ENCODE measurements at regions not wholly inside any gene's neighbourhood (a gene's known extent, or its start where the extent isn't known, plus 50 kb on each side); places are given as distances from the start of the nearest gene placed in this dataset.

GRCh38 chr14:101239065-101239464, 322.2 kb upstream of the DIO3 start:
- TF ChIP-seq CREB1 (CRISPR knock-in tag; IDR thresholded peaks at IDR 0.05; ENCODE audit: low read depth), result no peak
- TF ChIP-seq CTCF (conservative IDR thresholded peaks at IDR 0.05; ENCODE audit: low read depth in 2 of 2), result no peak
- TF ChIP-seq EZH2phosphoT487 (IDR thresholded peaks at IDR 0.05; ENCODE audit: unreplicated experiment), result no peak
- no peak for TF ChIP-seq REST (IDR thresholded peaks at IDR 0.05; ENCODE audit: unreplicated experiment)
- no peak for TF ChIP-seq POLR2AphosphoS5 (IDR thresholded peaks at IDR 0.05; ENCODE audit: low read depth)
- TF ChIP-seq EZH2 (IDR thresholded peaks at IDR 0.05; ENCODE audit: low read depth, unreplicated experiment), result no peak
- no peak for TF ChIP-seq JUNB (IDR thresholded peaks at IDR 0.05; ENCODE audit: unreplicated experiment)
- no peak for TF ChIP-seq ETS1 (IDR thresholded peaks at IDR 0.05)
- no peak for TF ChIP-seq ZNF114 (CRISPR knock-in tag; IDR thresholded peaks at IDR 0.05)
- no peak for TF ChIP-seq STAT1 (IDR thresholded peaks at IDR 0.05; ENCODE audit: unreplicated experiment)
- TF ChIP-seq, protein P1, sequence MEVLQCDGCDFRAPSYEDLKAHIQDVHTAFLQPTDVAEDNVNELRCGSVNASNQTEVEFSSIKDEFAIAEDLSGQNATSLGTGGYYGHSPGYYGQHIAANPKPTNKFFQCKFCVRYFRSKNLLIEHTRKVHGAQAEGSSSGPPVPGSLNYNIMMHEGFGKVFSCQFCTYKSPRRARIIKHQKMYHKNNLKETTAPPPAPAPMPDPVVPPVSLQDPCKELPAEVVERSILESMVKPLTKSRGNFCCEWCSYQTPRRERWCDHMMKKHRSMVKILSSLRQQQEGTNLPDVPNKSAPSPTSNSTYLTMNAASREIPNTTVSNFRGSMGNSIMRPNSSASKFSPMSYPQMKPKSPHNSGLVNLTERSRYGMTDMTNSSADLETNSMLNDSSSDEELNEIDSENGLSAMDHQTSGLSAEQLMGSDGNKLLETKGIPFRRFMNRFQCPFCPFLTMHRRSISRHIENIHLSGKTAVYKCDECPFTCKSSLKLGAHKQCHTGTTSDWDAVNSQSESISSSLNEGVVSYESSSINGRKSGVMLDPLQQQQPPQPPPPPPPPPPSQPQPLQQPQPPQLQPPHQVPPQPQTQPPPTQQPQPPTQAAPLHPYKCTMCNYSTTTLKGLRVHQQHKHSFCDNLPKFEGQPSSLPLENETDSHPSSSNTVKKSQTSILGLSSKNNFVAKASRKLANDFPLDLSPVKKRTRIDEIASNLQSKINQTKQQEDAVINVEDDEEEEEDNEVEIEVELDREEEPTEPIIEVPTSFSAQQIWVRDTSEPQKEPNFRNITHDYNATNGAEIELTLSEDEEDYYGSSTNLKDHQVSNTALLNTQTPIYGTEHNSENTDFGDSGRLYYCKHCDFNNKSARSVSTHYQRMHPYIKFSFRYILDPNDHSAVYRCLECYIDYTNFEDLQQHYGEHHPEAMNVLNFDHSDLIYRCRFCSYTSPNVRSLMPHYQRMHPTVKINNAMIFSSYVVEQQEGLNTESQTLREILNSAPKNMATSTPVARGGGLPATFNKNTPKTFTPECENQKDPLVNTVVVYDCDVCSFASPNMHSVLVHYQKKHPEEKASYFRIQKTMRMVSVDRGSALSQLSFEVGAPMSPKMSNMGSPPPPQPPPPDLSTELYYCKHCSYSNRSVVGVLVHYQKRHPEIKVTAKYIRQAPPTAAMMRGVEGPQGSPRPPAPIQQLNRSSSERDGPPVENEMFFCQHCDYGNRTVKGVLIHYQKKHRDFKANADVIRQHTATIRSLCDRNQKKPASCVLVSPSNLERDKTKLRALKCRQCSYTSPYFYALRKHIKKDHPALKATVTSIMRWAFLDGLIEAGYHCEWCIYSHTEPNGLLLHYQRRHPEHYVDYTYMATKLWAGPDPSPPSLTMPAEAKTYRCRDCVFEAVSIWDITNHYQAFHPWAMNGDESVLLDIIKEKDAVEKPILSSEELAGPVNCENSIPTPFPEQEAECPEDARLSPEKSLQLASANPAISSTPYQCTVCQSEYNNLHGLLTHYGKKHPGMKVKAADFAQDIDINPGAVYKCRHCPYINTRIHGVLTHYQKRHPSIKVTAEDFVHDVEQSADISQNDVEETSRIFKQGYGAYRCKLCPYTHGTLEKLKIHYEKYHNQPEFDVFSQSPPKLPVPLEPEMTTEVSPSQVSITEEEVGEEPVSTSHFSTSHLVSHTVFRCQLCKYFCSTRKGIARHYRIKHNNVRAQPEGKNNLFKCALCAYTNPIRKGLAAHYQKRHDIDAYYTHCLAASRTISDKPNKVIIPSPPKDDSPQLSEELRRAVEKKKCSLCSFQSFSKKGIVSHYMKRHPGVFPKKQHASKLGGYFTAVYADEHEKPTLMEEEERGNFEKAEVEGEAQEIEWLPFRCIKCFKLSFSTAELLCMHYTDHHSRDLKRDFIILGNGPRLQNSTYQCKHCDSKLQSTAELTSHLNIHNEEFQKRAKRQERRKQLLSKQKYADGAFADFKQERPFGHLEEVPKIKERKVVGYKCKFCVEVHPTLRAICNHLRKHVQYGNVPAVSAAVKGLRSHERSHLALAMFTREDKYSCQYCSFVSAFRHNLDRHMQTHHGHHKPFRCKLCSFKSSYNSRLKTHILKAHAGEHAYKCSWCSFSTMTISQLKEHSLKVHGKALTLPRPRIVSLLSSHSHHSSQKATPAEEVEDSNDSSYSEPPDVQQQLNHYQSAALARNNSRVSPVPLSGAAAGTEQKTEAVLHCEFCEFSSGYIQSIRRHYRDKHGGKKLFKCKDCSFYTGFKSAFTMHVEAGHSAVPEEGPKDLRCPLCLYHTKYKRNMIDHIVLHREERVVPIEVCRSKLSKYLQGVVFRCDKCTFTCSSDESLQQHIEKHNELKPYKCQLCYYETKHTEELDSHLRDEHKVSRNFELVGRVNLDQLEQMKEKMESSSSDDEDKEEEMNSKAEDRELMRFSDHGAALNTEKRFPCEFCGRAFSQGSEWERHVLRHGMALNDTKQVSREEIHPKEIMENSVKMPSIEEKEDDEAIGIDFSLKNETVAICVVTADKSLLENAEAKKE (CRISPR knock-in tag; IDR thresholded peaks at IDR 0.05), result no peak
